ENCODE measurements at regions not wholly inside any gene's neighbourhood (a gene's known extent, or its start where the extent isn't known, plus 50 kb on each side); places are given as distances from the start of the nearest gene placed in this dataset.

DNA sequence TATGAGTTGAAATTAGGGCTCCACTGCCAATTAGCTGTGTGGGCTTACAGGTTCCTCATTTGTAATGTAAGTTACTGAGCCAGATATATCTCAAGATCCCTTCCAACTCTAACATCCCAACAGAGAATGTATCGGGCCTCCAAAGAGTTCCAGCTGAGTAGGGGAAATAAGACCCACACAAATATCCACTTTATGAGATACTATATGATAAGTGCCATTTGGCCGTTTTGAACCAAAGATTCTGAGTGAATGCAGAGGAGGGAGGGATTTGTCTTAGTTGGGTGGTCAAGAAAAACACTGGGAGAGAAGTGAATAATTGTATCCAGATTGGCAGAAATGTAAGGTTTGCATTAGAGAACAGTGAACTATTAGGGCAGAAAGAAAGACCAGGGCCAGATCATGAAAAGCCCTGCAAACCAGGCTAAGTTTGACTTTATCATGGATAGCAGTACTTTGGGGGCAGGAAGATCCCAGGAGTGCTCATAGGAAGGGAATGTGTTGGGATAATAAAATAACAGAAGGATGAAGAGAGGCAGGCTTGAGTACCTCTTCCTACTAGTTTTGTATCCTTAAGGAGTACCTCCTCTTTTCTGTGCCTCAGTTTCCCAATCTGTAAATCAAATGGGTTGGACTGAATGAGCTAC is 63.9 kb downstream of the RPL27A start:
- ATAC-seq (ENCODE audit: insufficient read depth, low FRiP score) (no peak), DNase-seq (peak; percentile 10 to 75 (median 72))
- H3K4me3 ChIP-seq = no peak overlapping the region
- H3K9me3 ChIP-seq (ENCODE audit: control insufficient read depth in 4 of 4, insufficient read depth in 3 of 4, low read length in 3 of 4) = no peaks in the 10 kb centered on the region
- TF ChIP-seq, protein P1, sequence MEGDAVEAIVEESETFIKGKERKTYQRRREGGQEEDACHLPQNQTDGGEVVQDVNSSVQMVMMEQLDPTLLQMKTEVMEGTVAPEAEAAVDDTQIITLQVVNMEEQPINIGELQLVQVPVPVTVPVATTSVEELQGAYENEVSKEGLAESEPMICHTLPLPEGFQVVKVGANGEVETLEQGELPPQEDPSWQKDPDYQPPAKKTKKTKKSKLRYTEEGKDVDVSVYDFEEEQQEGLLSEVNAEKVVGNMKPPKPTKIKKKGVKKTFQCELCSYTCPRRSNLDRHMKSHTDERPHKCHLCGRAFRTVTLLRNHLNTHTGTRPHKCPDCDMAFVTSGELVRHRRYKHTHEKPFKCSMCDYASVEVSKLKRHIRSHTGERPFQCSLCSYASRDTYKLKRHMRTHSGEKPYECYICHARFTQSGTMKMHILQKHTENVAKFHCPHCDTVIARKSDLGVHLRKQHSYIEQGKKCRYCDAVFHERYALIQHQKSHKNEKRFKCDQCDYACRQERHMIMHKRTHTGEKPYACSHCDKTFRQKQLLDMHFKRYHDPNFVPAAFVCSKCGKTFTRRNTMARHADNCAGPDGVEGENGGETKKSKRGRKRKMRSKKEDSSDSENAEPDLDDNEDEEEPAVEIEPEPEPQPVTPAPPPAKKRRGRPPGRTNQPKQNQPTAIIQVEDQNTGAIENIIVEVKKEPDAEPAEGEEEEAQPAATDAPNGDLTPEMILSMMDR (IDR thresholded peaks at IDR 0.05; ENCODE audit: control extremely low read depth, extremely low read depth) = no peak
- peaks cover 0 to 15% (median 6%) of the 10 kb centered on the region in 4 donors for H3K36me3 ChIP-seq (ENCODE audit: control insufficient read depth in 4 of 4, insufficient read depth in 4 of 4, low read length in 4 of 4)
- 70 to 91% methylated on average over 2 of the region's 2 CpGs for WGBS, 2 donors
- H3K27ac ChIP-seq (ENCODE audit: low read depth in 1 of 2, low read length in 1 of 2) = no peak overlapping the region
- H3K9ac ChIP-seq (ENCODE audit: insufficient read depth in 1 of 2, low read length in 2 of 2) = no peak overlapping the region
- H3K27me3 ChIP-seq (ENCODE audit: control insufficient read depth in 3 of 3, insufficient read depth in 3 of 3, low read length in 2 of 3) = no peaks in the 10 kb centered on the region
- H3K4me1 ChIP-seq (ENCODE audit: control insufficient read depth in 5 of 5, insufficient read depth in 5 of 5, low read length in 5 of 5) = peaks cover 0 to 21% (median 15%) of the 10 kb centered on the region in 5 donors

DNA sequence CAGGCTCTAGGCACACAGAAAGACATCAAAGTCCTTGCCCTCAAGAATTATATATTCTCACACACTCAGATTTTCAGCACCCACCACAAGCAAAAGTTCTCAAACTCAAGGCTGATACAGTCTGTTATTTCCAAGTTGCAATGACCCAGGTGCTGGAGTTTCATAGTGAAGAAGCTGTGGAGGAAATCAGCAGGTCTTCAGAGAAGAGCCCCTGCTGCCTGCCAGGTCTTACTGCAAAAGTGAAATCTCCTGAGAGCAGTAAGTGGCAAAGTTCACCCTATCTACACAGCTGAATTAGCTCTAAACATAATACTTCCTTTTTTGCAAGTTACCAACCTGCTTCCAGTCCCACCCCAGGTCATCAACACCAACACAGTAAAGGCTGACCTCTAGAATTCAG is 64.6 kb downstream of the RPL27A start:
- Histone ChIP-seq H3K36me3 (ENCODE audit: control insufficient read depth in 4 of 4, insufficient read depth in 4 of 4, low read length in 4 of 4) (peaks cover 0 to 15% (median 6%) of the 10 kb centered on the region in 4 donors), H3K4me1 (ENCODE audit: control insufficient read depth in 5 of 5, insufficient read depth in 5 of 5, low read length in 5 of 5) (peaks cover 0 to 21% (median 15%) of the 10 kb centered on the region in 5 donors), H3K9ac (ENCODE audit: insufficient read depth in 1 of 2, low read length in 2 of 2) (no peak overlapping the region), H3K27ac (ENCODE audit: low read depth in 1 of 2, low read length in 1 of 2) (no peak overlapping the region), H3K27me3 (ENCODE audit: control insufficient read depth in 3 of 3, insufficient read depth in 3 of 3, low read length in 2 of 3) (no peaks in the 10 kb centered on the region), H3K9me3 (ENCODE audit: control insufficient read depth in 4 of 4, insufficient read depth in 3 of 4, low read length in 3 of 4) (no peaks in the 10 kb centered on the region), H3K4me3 (no peak overlapping the region)
- no peak for ATAC-seq (ENCODE audit: insufficient read depth, low FRiP score)
- peak in 1 of 3 donors; percentile 3 for DNase-seq
- TF ChIP-seq, protein P1 (IDR thresholded peaks at IDR 0.05; ENCODE audit: control extremely low read depth, extremely low read depth) = no peak

DNA sequence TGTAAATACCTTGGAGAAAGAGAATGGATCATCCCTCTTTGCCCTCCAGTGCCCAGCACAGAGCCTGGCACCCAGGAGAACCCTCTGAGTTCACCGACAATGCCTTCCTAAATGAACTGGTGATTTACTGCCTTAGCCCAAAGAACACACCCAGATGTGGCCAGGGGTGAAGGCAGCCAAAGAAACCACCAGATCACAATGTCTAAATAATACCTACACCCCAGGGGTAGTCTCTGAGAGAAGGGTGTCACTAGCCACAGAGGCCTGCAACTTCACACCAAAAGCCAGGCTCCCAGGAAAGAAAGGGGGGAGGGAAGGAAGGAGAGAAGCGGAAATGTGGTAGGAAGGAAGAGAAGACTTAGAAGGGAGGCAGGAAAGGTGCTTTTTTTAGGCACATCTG is 65.7 kb downstream of the RPL27A start:
- H3K4me3 ChIP-seq = no peak overlapping the region
- H3K9ac ChIP-seq (ENCODE audit: insufficient read depth in 1 of 2, low read length in 2 of 2) = no peak overlapping the region
- TF ChIP-seq, protein P1 (IDR thresholded peaks at IDR 0.05; ENCODE audit: control extremely low read depth, extremely low read depth) = no peak
- peaks cover 0 to 21% (median 15%) of the 10 kb centered on the region in 5 donors for H3K4me1 ChIP-seq (ENCODE audit: control insufficient read depth in 5 of 5, insufficient read depth in 5 of 5, low read length in 5 of 5)
- DNase-seq (peak in 1 of 3 donors; percentile 2), ATAC-seq (ENCODE audit: insufficient read depth, low FRiP score) (no peak)
- H3K27ac ChIP-seq (ENCODE audit: low read depth in 1 of 2, low read length in 1 of 2) = no peak overlapping the region
- H3K36me3 ChIP-seq (ENCODE audit: control insufficient read depth in 4 of 4, insufficient read depth in 4 of 4, low read length in 4 of 4) = peaks cover 0 to 15% (median 6%) of the 10 kb centered on the region in 4 donors
- H3K9me3 ChIP-seq (ENCODE audit: control insufficient read depth in 4 of 4, insufficient read depth in 3 of 4, low read length in 3 of 4) = no peaks in the 10 kb centered on the region
- no peaks in the 10 kb centered on the region for H3K27me3 ChIP-seq (ENCODE audit: control insufficient read depth in 3 of 3, insufficient read depth in 3 of 3, low read length in 2 of 3)
- WGBS, 2 donors = 87 to 91% methylated on average over 2 of the region's 2 CpGs

DNA sequence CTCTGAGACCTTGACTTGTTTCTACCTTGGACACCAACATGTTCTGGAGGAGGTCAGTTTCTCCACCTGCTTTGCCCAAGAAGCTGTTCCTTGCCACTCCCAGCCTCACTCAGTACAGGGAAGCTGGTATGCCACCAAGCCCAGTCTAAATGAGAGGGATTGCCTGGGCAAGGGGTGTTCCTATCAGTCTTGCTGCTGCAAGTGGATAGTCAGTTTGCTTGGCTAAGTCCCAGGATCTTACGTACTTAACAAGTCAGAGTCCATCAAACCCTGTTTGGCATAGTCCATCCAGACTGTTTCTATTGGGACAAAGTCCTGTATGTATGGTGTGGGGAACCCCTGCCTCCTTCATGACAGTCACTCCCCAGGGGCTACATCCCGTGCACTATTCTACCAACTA is 66.6 kb downstream of the RPL27A start:
- TF ChIP-seq, protein P1 (IDR thresholded peaks at IDR 0.05; ENCODE audit: control extremely low read depth, extremely low read depth) = no peak
- no peak for DNase-seq
- no peak for ATAC-seq (ENCODE audit: insufficient read depth, low FRiP score)
- H3K27me3 ChIP-seq (ENCODE audit: control insufficient read depth in 3 of 3, insufficient read depth in 3 of 3, low read length in 2 of 3) = no peaks in the 10 kb centered on the region
- no peak overlapping the region for H3K9ac ChIP-seq (ENCODE audit: insufficient read depth in 1 of 2, low read length in 2 of 2)
- 91 to 96% methylated on average over 2 of the region's 2 CpGs for WGBS, 2 donors
- H3K27ac ChIP-seq (ENCODE audit: low read depth in 1 of 2, low read length in 1 of 2) = no peak overlapping the region
- H3K4me3 ChIP-seq = no peak overlapping the region
- H3K36me3 ChIP-seq (ENCODE audit: control insufficient read depth in 4 of 4, insufficient read depth in 4 of 4, low read length in 4 of 4) = peaks cover 0 to 15% (median 6%) of the 10 kb centered on the region in 4 donors
- H3K4me1 ChIP-seq (ENCODE audit: control insufficient read depth in 5 of 5, insufficient read depth in 5 of 5, low read length in 5 of 5) = peaks cover 0 to 21% (median 15%) of the 10 kb centered on the region in 5 donors
- no peaks in the 10 kb centered on the region for H3K9me3 ChIP-seq (ENCODE audit: control insufficient read depth in 4 of 4, insufficient read depth in 3 of 4, low read length in 3 of 4)
